ENCODE measurements at regions not wholly inside any gene's neighbourhood (a gene's known extent, or its start where the extent isn't known, plus 50 kb on each side); places are given as distances from the start of the nearest gene placed in this dataset.

DNA sequence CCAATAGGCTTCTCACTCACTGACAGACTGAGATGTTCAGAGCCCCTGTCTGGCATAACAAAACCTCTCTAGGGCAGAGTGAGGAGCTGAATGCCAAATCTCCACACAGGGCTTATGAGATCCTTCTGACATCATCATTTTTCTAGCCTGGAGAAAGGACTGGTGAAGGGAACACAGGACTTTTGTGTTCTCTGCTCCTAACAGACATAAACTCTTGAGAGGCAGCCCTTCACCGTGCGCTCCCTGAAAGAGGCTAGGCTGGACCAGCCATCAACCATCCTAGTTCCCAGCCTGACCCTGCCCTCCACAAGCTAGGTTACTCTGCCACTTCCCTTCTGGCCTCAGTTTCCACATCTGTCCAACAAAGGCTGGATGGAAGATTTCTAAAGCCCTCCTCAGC lies 141.9 kb downstream of the SUCLG1 start:
- Histone ChIP-seq H3K36me3 (ENCODE audit: control insufficient read depth in 4 of 4, insufficient read depth in 4 of 4, low read length in 4 of 4) (no peaks in the 10 kb centered on the region), H3K4me1 (ENCODE audit: control insufficient read depth in 5 of 5, insufficient read depth in 5 of 5, low read length in 5 of 5) (no peaks in the 10 kb centered on the region), H3K9me3 (ENCODE audit: control insufficient read depth in 4 of 4, insufficient read depth in 3 of 4, low read length in 3 of 4) (no peaks in the 10 kb centered on the region), H3K27me3 (ENCODE audit: control insufficient read depth in 3 of 3, insufficient read depth in 3 of 3, low read length in 2 of 3) (no peaks in the 10 kb centered on the region), H3K9ac (ENCODE audit: insufficient read depth in 1 of 2, low read length in 2 of 2) (no peak overlapping the region), H3K27ac (ENCODE audit: low read depth in 1 of 2, low read length in 1 of 2) (no peak overlapping the region), H3K4me3 (no peak overlapping the region)
- DNase-seq (no peak), ATAC-seq (ENCODE audit: insufficient read depth, low FRiP score) (no peak)
- TF ChIP-seq, protein P1, sequence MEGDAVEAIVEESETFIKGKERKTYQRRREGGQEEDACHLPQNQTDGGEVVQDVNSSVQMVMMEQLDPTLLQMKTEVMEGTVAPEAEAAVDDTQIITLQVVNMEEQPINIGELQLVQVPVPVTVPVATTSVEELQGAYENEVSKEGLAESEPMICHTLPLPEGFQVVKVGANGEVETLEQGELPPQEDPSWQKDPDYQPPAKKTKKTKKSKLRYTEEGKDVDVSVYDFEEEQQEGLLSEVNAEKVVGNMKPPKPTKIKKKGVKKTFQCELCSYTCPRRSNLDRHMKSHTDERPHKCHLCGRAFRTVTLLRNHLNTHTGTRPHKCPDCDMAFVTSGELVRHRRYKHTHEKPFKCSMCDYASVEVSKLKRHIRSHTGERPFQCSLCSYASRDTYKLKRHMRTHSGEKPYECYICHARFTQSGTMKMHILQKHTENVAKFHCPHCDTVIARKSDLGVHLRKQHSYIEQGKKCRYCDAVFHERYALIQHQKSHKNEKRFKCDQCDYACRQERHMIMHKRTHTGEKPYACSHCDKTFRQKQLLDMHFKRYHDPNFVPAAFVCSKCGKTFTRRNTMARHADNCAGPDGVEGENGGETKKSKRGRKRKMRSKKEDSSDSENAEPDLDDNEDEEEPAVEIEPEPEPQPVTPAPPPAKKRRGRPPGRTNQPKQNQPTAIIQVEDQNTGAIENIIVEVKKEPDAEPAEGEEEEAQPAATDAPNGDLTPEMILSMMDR (IDR thresholded peaks at IDR 0.05; ENCODE audit: control extremely low read depth, extremely low read depth): no peak
- WGBS, 2 donors: 80 to 97% methylated on average over 2 of the region's 2 CpGs

DNA sequence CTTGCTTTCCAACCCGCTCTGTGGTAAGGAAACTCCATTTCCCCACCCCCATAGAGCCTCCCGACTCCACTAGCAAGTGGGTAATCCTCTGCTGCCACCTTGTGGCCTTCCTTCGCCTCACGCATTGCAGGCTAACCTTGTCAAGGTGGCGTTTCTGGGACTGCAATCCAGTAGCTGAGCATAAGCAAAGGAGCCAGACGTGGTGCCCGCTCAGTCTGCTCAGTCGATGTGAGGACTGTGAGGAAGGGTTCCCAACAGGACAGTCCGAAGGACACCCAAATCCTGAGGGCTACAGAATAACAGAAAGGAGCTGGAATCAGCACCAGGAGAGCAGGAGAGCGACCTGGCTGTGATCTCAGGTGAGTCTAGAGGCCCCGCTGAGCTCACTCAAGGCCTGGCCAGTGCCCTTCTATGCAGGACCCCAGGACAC lies 144.2 kb downstream of the SUCLG1 start:
- TF ChIP-seq, protein P1 (IDR thresholded peaks at IDR 0.05; ENCODE audit: control extremely low read depth, extremely low read depth): peak; percentile 67
- Histone ChIP-seq H3K36me3 (ENCODE audit: control insufficient read depth in 4 of 4, insufficient read depth in 4 of 4, low read length in 4 of 4) (no peaks in the 10 kb centered on the region), H3K4me1 (ENCODE audit: control insufficient read depth in 5 of 5, insufficient read depth in 5 of 5, low read length in 5 of 5) (no peaks in the 10 kb centered on the region), H3K4me3 (no peak overlapping the region), H3K9ac (ENCODE audit: insufficient read depth in 1 of 2, low read length in 2 of 2) (no peak overlapping the region), H3K27ac (ENCODE audit: low read depth in 1 of 2, low read length in 1 of 2) (no peak overlapping the region), H3K27me3 (ENCODE audit: control insufficient read depth in 3 of 3, insufficient read depth in 3 of 3, low read length in 2 of 3) (no peaks in the 10 kb centered on the region), H3K9me3 (ENCODE audit: control insufficient read depth in 4 of 4, insufficient read depth in 3 of 4, low read length in 3 of 4) (no peaks in the 10 kb centered on the region)
- WGBS, 2 donors: 23 to 27% methylated on average over 11 of the region's 11 CpGs
- ATAC-seq (ENCODE audit: insufficient read depth, low FRiP score) (peak; percentile 80), DNase-seq (peak; percentile 82 to 89 (median 83))

DNA sequence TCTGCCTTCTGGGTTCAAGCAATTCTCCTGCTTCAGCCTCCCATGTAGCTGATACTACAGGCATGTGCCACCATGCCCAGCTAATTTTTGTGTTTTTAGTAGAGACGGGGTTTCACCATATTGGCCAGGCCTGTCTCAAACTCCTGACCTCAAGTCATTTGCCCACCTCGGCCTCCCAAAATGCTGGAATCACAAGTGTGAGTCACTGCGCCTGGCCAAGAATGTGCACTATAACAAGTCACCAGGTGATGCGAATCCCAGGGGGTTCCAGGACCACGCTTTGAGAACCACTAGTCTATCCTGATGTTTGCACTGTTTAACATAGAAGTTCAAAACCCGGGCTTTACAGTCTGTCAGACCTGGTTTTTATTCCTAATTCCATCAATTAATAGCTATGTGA lies 144.8 kb downstream of the SUCLG1 start:
- WGBS, 2 donors: 94 to 97% methylated on average over 6 of the region's 6 CpGs
- H3K27ac ChIP-seq (ENCODE audit: low read depth in 1 of 2, low read length in 1 of 2): no peak overlapping the region
- DNase-seq: no peak
- H3K9ac ChIP-seq (ENCODE audit: insufficient read depth in 1 of 2, low read length in 2 of 2): no peak overlapping the region
- H3K9me3 ChIP-seq (ENCODE audit: control insufficient read depth in 4 of 4, insufficient read depth in 3 of 4, low read length in 3 of 4): no peaks in the 10 kb centered on the region
- no peak for ATAC-seq (ENCODE audit: insufficient read depth, low FRiP score)
- H3K4me1 ChIP-seq (ENCODE audit: control insufficient read depth in 5 of 5, insufficient read depth in 5 of 5, low read length in 5 of 5): no peaks in the 10 kb centered on the region
- H3K36me3 ChIP-seq (ENCODE audit: control insufficient read depth in 4 of 4, insufficient read depth in 4 of 4, low read length in 4 of 4): no peaks in the 10 kb centered on the region
- no peak overlapping the region for H3K4me3 ChIP-seq
- H3K27me3 ChIP-seq (ENCODE audit: control insufficient read depth in 3 of 3, insufficient read depth in 3 of 3, low read length in 2 of 3): no peaks in the 10 kb centered on the region
- TF ChIP-seq, protein P1 (IDR thresholded peaks at IDR 0.05; ENCODE audit: control extremely low read depth, extremely low read depth): no peak

DNA sequence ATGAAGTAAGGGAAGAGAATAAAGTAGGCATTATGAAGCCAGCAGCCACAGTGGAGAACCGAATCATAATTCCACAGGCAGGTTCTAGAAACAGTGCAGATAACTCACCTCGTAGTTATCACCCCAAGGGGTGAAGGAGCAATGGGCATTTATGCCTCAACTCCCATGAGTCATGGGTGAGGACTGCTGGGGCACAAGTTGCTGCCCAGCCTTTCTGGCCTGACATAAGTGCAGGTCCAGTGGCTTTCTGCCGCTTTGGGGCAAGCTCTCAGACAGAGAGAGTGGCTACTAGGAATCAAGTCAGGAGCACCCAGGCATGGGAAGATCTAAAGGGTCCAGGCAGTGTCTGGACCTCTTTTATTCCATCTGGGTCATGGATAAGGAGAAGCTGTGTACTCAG lies 149.8 kb downstream of the SUCLG1 start:
- peaks cover 0 to 5% (median 2%) of the 10 kb centered on the region in 4 donors for H3K9me3 ChIP-seq (ENCODE audit: control insufficient read depth in 4 of 4, insufficient read depth in 3 of 4, low read length in 3 of 4)
- no peak for ATAC-seq (ENCODE audit: insufficient read depth, low FRiP score)
- WGBS, 2 donors: 90 to 99% methylated on average over 3 of the region's 3 CpGs
- H3K9ac ChIP-seq (ENCODE audit: insufficient read depth in 1 of 2, low read length in 2 of 2): no peak overlapping the region
- no peaks in the 10 kb centered on the region for H3K36me3 ChIP-seq (ENCODE audit: control insufficient read depth in 4 of 4, insufficient read depth in 4 of 4, low read length in 4 of 4)
- H3K4me3 ChIP-seq: no peak overlapping the region
- DNase-seq: no peak
- TF ChIP-seq, protein P1 (IDR thresholded peaks at IDR 0.05; ENCODE audit: control extremely low read depth, extremely low read depth): no peak
- no peaks in the 10 kb centered on the region for H3K27me3 ChIP-seq (ENCODE audit: control insufficient read depth in 3 of 3, insufficient read depth in 3 of 3, low read length in 2 of 3)
- no peaks in the 10 kb centered on the region for H3K4me1 ChIP-seq (ENCODE audit: control insufficient read depth in 5 of 5, insufficient read depth in 5 of 5, low read length in 5 of 5)
- H3K27ac ChIP-seq (ENCODE audit: low read depth in 1 of 2, low read length in 1 of 2): no peak overlapping the region
